ENCODE measurements at regions not wholly inside any gene's neighbourhood (a gene's known extent, or its start where the extent isn't known, plus 50 kb on each side); places are given as distances from the start of the nearest gene placed in this dataset.

GRCh38 chr11:70688142-70688541 lies 289.8 kb downstream of the CTTN start:
- DNase-seq: no peak

- DNase-seq: no peak
Observed at GRCh38 chr11:70689764-70690163, 291.4 kb downstream of the CTTN start.

- DNase-seq: no peak
Observed at GRCh38 chr11:70692131-70692530, 293.8 kb downstream of the CTTN start.

GRCh38 chr11:70694371-70694770 lies 296.0 kb downstream of the CTTN start:
- no peak for DNase-seq

GRCh38 chr11:70695086-70695960 lies 297.0 kb downstream of the CTTN start:
- no peak for DNase-seq

- DNase-seq: no peak
Observed at GRCh38 chr11:70696076-70696475, 297.7 kb downstream of the CTTN start.

- no peak for DNase-seq
Observed at GRCh38 chr11:70696564-70696963, 298.2 kb downstream of the CTTN start.

- no peak for DNase-seq
Observed at GRCh38 chr11:70697701-70698100, 299.4 kb downstream of the CTTN start.

GRCh38 chr11:70698871-70699270 lies 300.5 kb downstream of the CTTN start:
- no peak for DNase-seq

GRCh38 chr11:70699294-70700221 lies 301.2 kb downstream of the CTTN start:
- no peak for DNase-seq

- DNase-seq: no peak
Observed at GRCh38 chr11:70700453-70700852, 302.1 kb downstream of the CTTN start.

GRCh38 chr11:70700871-70701270 lies 302.5 kb downstream of the CTTN start:
- no peak for DNase-seq

- DNase-seq: no peak
Observed at GRCh38 chr11:70702040-70702648, 303.8 kb downstream of the CTTN start.

GRCh38 chr11:70703141-70704064 lies 305.1 kb downstream of the CTTN start:
- DNase-seq: no peak

GRCh38 chr11:70705097-70705496 lies 306.8 kb downstream of the CTTN start:
- no peak for DNase-seq

GRCh38 chr11:70705930-70706329 lies 307.6 kb downstream of the CTTN start:
- no peak for DNase-seq

- no peak for DNase-seq
Observed at GRCh38 chr11:70707821-70708220, 309.5 kb downstream of the CTTN start.

- DNase-seq: no peak
Observed at GRCh38 chr11:70709596-70709995, 311.3 kb downstream of the CTTN start.

GRCh38 chr11:70710192-70710591 lies 311.9 kb downstream of the CTTN start:
- no peak for DNase-seq

GRCh38 chr11:70710601-70711000 lies 312.3 kb downstream of the CTTN start:
- DNase-seq: no peak

- no peak for DNase-seq
Observed at GRCh38 chr11:70711095-70711910, 313.0 kb downstream of the CTTN start.

GRCh38 chr11:70711911-70712185 lies 313.5 kb downstream of the CTTN start:
- DNase-seq: no peak

Measured in NCI-H1092 treated with DMSO at 0.1 percent for 48 hours (cell line).